SU-DHL-6 (cell line): ENCODE measurements at regions not wholly inside any gene's neighbourhood (a gene's known extent, or its start where the extent isn't known, plus 50 kb on each side); places are given as distances from the start of the nearest gene placed in this dataset.

Experiments used
- EZH2phosphoT487 ChIP-seq: fragments of 200-600 bp; sonication (generic), shearing (Covaris generic); conservative IDR thresholded peaks from 2 replicates; pipeline ENCODE4 v1.6.1; 2018; ENCODE audit warnings: mild to moderate bottlenecking, antibody characterized with exemption, low read length, moderate library complexity, mixed read lengths
- TF ChIP-seq, protein P1 (sequence below): fragments of 200-600 bp; sonication (generic); IDR thresholded peaks from one replicate; pipeline ENCODE4 v1.5.1; 2017; ENCODE audit warnings: antibody characterized with exemption, mild to moderate bottlenecking, low read length, moderate library complexity; ENCODE audit not compliant: insufficient read depth, poor library complexity, severe bottlenecking

DNA sequence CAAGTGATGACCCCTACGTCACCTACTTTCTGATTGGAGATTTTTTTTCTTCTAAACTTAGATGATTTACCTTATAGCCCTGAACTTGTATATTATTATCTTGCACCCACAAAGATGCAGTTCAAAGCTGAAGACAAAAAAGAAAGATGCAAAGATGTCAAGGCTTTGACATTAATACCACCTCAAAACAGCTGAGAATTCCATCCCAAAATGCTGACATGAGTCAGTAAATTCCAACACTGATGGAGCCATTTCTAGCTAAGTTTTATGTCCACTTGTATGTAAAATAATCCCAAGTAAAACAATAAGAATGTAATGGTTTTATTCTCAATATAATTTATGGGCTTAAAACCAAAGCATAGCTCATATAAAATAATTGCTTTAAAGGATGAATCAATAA lies 91.5 kb upstream of the CDH9 start:
- TF ChIP-seq, protein P1, sequence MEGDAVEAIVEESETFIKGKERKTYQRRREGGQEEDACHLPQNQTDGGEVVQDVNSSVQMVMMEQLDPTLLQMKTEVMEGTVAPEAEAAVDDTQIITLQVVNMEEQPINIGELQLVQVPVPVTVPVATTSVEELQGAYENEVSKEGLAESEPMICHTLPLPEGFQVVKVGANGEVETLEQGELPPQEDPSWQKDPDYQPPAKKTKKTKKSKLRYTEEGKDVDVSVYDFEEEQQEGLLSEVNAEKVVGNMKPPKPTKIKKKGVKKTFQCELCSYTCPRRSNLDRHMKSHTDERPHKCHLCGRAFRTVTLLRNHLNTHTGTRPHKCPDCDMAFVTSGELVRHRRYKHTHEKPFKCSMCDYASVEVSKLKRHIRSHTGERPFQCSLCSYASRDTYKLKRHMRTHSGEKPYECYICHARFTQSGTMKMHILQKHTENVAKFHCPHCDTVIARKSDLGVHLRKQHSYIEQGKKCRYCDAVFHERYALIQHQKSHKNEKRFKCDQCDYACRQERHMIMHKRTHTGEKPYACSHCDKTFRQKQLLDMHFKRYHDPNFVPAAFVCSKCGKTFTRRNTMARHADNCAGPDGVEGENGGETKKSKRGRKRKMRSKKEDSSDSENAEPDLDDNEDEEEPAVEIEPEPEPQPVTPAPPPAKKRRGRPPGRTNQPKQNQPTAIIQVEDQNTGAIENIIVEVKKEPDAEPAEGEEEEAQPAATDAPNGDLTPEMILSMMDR: no peak
- TF ChIP-seq EZH2phosphoT487: no peak
